NCI-H748 (cell line): ENCODE measurements at regions not wholly inside any gene's neighbourhood (a gene's known extent, or its start where the extent isn't known, plus 50 kb on each side); places are given as distances from the start of the nearest gene placed in this dataset.
"Not testable (repeated sequence)": the region's sequence is repeated elsewhere in the genome, so short reads cannot be mapped to it uniquely, and the experiment has no call there.

Experiments used
- DNase-seq: peaks from one replicate; lab custom pipeline; 2025; ENCODE audit not compliant: unreplicated experiment; lab: John Stamatoyannopoulos, UW

DNA sequence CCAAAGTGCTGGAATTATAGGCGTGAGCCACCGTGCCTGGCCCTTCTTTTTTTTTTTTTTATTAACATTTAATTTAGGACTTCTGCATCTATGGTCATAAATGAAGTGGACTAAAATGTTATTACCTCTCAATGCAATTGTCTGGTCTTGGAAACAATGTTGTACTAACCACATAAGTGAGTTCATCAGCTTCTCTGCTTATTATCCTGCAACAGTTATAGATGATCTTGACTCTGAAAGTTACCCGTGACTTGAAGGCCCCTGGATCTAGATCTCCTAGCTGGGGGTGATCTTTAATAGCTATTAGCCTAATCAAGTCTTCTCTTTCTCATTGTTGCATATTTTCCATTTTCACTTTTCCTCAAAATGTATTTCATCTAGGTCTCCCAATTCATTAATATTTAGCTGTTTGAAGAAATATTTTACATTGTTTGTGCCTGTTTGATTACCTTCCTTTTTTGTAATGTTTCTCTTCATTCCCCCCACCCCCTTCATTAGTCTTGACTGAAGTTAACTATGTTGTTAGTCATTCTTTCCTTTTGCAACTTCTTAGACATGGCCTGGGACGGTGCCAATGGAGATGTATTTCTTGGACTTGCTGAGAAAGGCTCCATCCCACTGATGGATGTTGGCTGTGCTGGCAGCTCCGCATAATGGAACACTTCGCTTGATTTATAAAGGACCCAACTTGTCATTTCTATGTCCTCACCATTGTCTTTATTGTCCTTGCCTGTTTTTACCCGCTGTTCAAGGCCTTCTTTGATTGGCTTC, 141.6 kb upstream of the RIOK3 start:
- DNase-seq = no peak

DNA sequence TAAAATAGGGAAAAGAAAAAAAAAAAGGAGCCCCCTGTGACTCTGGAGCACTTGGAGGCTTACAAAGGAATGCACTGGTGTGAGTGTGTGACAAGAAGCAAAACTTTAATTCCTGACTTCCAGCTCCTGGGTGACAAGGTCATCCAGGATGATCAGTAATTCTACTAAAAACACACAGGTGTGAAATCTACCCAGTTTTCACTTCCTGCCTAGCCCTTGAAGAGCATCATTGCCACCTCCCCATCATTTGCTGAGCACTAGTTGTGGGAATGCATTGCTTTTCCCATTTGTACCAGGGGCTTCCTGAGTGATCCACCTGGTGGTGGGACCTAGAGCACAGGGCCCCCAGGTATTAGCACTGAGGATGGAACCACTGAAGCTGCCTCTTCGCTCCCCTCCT, 139.7 kb upstream of the RIOK3 start:
- no peak for DNase-seq

DNA sequence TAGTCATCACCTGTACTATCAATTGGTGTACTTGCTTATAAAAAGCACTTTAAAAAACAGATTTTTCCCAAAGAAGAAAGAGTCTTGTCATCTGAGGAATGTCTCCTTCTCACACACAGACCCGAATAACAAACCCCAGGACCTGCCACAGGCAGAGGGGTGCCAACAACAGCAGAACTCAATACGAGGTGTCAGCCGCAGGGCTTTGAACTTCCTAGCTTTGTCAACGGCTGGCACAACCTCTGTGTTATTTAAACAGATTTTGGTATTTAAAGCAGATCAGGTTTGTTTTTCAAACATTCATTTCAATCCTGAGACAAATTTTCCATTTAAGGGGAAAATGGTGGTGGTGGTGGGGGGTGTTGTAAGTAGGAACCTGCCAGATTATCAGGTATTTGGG, 138.4 kb upstream of the RIOK3 start:
- DNase-seq = no peak

DNA sequence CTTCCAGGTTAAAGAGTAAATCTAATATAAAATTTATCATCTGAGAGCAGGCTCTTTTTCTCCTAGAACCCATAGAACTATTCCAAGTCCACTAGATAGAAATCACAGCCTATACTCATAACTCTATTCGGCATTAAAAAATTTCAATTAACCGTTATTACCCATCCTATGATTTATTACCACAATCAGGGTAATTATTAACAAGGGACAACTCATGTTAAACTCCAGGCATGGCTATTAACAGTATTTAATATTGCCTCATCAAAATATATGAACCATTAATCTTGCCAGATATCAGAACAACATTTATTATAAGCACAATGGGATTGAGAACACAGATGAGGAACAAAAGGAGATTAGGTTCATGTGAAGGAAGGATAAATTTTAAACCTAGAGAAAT, 136.8 kb upstream of the RIOK3 start:
- DNase-seq = no peak

DNA sequence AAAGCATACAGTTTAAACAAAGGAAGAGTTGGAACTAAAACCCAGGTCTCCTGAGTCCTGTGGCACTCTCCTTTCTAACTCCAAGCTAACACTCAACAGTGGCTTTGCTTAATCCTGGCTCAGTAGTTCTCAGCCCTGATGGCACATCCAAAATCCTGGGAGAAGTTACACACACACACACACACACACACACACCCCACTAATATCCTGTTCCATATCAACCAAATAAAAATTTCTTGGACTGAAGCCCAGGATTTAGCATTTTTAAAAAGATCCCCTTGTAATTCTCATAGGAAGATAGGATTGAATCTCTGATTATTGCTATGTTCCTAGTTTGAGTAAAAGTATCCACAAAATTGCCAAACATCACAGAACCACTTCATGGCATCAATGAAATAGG, 136.1 kb upstream of the RIOK3 start:
- DNase-seq = no peak

DNA sequence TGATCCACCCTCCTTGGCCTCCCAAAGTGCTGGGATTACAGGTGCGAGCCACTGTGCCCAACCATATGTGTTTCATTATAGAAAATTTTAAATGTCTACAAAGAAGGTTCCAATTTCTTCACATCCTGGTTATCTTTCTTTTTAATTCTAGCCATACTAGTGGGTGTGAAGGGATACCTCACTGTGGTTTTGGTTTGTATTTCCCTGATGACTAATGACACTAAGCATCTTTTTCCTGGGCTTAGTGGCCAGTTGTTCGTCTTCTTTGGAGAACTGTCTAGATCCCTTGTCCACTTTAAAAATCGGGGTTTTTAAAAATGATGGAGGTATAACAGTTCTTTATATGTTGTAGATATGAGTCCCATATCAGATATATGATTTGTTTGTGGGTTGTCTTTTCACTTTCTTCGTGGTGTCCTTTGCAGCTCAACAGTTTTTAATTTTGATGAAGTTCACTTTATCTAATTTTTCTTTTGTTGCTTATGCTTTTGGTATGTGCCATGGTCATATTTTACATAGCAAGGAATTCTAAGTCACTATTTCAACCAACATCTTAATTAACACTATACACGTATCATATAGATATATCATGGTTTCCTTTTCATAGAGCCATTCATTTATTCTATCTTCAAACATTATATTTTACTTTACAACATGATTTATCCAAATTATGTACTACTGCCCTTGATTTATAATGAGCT, 135.0 kb upstream of the RIOK3 start:
- DNase-seq = no peak

DNA sequence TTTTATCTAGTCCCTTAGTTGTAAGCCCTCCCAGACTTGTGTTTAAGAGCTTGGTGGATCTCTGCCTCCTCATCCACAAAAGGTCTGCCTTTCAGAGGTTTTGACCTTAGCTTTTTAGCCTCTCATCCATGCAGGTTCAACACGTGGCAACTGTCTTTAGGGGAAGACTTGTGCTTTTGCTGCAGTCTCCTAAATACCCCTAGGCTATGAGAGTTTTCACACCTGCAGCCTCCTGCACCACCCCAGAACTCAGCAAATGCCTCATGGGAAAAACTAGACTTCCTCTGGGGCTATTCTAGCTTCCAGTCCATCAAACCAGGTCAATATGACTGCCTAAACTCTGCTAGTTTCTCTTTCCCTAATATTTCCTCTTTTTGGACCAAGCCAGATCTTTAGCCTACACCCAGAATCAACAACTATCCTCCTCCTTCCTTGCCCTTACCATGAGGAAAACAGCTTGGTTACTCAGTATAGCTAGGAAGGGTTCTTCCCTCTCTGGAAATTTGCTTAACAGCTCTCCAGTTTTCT, 132.3 kb upstream of the RIOK3 start:
- DNase-seq = no peak

DNA sequence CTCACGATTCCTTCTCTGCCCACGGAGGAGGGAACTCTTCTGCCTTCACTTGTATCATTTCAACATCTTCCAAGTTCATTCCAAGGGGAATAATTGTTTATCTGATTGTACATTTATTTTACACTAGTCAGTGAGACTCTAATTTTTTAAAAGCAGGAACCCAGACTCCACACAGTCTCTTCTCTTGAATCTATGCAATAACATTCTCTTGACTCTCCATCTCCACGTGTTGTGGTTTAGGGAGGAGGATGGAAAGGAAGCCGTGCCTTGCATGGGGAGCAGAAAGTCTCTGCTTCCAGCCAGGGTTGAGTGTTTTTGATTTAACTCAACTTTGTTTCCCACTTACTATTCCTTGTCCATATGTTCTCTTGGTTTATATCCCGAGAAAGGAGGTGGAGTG, 131.1 kb upstream of the RIOK3 start:
- DNase-seq = no peak

DNA sequence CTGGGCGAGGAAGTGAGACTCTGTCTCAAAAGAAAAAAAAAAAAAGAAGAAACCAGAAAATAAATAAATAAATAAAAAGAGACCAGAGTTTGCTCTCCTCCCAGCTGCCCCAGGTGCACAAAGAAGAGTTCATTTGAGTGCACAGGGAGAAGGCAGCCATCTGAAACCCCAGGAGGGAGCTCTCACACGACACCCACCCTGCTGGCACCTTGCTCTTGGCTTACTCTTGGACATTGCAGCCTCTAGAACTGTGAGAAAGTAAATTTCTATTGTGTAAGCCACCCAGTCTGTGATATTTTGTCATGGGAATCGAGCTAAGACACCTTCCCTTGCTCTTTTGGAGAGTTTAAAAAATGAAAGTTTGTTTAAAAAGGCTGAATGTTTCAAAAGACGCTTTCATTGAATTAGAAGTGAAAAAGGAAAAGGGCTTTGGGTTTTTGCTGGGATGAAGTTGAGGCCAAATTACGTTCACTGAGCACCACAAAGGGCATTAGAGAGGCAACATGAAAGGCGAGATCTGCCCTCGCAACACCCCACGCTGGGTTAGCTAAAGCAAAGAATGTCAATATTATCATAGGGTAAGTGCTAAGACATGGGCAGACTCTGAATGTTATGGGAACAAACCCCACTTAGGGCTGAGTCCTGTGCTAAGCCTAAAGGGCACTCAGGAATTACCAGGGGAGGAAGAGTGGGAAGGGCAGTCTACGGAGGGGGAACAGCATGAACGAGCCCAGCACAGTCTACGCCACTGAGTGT, 128.9 kb upstream of the RIOK3 start:
- no peak for DNase-seq

DNA sequence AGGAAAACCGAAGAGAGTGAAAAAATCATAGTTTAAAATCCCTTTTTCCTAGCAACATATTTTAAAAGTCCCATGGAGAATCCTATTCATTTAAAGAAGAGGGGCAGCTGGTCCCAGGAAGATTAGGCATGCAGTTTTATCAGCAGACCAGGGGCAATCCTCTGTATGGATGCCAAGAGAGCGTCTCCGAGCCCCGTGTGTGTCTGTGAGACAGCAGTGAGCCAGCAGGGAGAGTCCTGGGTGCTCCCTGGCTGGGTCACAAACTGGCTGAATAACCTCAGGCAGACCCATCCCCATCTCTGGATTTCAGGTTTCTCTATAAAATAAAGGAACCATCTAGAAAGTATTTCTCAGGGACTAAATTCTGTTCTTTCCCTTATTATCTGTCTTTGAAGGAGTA, 128.2 kb upstream of the RIOK3 start:
- DNase-seq = no peak

DNA sequence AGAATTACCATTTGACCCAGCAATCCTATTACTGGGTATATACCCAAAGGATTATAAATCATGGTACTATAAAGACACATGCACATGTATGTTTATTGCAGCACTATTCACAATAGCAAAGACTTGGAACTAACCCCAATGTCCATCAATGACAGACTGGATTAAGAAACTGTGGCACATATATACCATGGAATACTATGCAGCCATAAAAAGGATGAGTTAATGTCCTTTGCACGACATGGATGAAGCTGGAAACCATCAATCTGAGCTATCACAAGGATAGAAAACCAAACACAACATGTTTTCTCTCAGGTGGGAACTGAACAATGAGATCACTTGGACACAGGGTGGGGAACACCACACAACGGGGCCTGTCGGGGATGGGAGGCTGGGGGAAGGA, 123.4 kb upstream of the RIOK3 start:
- not testable (repeated sequence) for DNase-seq

DNA sequence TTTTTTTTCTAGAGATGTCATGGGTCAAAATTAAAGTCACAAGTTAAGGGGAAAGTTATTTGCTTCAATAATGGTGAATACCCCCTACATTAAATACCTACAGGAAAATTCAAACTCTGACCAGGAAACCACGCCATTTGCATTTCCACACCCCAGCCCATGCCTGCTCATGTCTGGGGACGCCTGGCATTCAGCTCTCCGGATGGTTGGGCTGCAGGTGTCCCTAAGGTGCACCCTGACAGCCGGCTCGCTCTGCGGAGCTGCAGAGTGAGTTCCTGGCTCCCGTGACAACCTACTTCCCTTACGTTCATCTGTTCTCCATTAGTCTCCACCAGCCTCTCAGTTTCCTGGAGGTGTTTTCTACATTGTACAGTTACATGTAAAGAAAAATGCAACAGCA, 122.7 kb upstream of the RIOK3 start:
- DNase-seq = no peak

DNA sequence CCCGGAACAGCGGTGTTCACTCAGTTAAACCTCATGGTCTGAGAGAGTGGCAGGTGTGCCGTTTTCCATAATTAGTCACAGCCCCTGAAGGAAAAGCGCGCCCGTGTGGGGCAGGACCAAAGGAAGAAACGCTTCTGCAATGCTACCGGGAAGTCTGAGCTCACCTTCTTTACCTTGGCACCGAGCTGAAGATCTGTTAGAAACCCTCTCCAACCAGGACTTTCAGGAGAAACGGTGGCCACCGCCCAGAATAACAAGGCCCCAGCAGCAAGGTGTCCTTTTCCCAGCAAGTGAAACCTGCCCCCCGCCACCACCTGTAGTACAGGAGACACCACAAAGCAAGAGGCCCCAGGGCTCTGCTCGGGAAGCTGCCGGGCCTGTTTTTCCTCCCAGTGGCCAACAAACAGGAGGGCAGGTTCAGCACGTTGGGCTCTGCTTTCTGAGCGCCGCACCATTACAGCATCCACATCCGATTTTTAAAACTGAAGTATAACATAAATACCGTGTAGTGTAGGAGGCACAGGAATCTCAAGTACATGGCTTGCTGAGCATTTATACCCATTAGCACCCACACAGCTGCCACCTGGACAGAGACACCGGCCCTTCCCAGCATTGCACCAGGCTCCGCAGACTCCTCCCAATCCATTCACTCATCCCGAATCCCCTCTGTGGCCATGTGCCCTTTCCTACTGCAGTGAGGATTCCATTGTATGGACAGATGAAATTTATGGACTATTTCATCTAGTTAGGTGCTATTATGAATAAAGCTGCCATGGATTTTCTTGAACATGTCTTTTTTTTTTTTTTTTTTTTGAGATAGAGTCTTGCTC, 121.8 kb upstream of the RIOK3 start:
- DNase-seq = peak; percentile 19

DNA sequence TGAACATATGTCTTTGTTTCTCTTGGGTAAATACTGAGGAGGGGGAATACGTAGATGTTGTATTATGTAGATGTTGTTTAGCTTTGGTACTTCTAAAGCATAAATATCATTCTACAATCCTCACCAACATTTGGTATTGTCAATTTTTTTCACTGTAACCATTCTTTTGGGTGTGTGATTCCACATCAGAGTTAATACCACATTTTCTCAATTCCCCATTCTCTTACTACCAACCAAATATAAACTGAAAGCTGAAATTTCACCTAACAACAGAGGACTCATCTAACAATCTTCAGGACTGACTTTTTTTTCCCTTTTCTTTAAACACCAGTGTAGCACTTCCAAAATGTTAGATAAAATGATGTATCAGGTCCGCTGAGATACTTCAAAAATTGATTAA, 120.7 kb upstream of the RIOK3 start:
- no peak for DNase-seq

DNA sequence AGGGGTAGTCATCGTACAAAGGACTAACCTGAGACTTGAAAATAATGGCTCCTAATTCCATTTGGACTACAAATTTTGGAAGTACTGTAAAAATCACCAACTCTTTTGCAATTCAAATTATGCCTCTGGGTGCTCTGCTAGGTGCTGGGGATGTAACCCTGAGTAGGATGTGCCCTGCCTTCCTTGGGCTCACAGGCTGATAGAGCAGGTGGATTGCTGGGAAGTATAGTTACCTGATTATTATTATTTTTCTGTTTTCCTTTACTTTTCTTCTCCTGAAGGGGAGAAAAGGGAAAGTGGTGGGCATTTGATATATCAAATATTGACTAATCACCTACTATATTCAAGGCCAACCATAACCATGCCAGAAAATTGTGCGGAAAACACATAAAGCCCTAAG, 119.3 kb upstream of the RIOK3 start:
- no peak for DNase-seq

DNA sequence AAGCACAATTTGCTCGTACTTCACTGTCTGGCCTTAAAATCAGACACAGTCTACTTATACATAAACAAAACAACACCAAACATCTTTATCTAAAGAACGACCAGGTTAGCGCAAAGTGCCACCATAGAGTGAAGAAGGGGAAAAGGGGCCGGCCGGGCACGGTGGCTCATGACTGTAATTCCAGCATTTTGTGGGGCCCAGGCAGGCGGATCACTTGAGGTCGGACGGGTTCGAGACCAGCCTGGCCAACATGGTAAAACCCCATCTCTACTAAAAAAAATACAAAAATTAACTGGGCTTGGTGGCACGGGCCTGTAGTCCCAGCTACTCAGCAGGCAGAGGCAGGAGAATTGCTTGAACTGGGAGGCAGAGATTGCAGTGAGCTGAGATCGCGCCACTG, 118.5 kb upstream of the RIOK3 start:
- no peak for DNase-seq

DNA sequence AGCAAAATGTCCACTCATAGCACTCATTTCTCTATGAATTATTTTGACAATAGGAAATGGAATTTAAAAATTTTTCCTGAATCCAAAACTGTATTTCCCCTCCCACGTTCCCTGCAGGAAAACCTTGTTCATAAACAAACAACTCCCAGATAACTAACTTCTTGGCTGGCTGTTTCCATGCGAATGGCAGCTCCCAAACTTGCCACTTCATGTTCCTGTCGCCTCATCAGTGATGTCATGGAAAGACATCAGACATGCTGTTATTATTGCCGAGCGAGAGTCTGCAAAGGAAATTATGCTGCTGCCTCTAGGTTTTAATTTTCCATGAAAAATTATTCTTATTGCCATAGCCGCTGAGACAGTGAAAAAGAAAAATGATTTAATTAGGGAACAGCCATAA, 117.0 kb upstream of the RIOK3 start:
- no peak for DNase-seq

DNA sequence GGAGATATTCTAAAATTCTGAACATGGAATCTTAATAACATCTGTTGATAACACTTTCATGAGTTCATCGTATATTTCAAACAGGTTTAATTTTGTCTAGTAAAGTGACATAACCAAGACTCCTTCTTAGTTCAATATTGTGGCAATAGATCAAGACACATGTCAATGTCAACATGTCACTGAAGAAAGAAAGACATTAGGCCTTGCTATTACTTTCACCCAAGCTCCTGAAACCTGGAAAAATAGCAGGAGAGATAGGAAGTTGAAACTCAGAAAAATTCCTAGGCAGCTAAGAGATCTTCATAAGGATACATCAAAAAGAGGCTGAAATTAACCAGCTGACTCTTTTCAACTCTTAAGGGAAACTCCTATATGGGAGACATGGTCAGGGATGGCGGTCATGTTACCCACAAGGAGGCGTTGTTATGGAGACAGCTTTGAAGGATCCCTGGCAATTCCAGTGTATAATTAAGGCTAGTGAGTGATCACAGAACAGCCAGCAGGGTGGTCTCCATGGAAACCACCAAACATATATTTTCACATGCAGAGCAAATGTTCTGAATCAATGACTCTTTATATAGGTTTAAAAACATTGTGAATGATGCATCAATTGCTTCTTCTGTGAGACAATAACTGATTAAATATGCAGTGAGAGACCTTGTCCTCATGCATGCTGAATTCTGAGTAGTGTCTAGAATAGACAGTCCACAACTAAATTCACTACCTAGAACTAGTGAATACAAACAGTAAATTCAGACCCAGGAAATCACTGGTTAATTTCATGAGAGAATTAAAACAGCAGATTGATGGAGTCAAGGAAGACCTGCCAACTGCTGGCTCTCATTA, 115.3 kb upstream of the RIOK3 start:
- DNase-seq = peak; percentile 98

DNA sequence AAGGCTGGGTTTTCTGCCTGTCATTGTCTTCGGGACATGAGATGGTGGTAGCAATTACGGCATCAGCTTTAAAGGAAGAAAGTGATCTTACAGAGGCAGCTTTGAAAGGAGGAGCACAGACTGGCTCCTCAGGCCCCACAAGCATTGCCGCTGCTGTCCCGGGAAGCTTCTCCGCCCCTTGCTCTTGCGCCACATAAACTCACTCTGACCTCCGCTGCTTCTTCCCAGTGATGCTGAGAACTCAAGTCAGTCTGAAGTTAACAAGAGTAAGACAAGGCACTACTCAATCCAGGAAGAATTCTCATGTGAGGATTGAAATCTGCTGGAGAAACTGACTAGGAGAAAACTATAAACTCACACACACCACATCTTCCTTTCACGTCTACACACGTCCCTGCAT, 112.4 kb upstream of the RIOK3 start:
- no peak for DNase-seq

DNA sequence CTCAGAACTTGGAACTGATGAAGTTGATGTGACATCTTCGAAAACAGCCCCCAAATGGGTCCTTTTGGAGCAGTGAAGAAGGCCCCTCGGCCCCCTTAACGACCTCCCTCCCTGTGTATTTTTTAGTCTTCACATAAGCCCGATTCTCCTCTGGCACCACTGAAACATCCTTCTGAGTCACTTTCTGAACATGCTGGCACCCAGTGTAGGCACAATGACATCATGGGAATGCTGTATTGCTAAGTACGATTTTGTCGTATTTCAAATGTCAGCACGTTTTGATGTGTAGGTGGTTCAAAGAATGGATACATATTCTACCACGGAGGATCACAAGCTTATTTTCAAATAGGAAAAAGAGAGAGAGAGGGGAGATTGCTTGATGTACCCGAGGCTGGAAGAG, 111.7 kb upstream of the RIOK3 start:
- no peak for DNase-seq
